ENCODE measurements at regions not wholly inside any gene's neighbourhood (a gene's known extent, or its start where the extent isn't known, plus 50 kb on each side); places are given as distances from the start of the nearest gene placed in this dataset.

DNA sequence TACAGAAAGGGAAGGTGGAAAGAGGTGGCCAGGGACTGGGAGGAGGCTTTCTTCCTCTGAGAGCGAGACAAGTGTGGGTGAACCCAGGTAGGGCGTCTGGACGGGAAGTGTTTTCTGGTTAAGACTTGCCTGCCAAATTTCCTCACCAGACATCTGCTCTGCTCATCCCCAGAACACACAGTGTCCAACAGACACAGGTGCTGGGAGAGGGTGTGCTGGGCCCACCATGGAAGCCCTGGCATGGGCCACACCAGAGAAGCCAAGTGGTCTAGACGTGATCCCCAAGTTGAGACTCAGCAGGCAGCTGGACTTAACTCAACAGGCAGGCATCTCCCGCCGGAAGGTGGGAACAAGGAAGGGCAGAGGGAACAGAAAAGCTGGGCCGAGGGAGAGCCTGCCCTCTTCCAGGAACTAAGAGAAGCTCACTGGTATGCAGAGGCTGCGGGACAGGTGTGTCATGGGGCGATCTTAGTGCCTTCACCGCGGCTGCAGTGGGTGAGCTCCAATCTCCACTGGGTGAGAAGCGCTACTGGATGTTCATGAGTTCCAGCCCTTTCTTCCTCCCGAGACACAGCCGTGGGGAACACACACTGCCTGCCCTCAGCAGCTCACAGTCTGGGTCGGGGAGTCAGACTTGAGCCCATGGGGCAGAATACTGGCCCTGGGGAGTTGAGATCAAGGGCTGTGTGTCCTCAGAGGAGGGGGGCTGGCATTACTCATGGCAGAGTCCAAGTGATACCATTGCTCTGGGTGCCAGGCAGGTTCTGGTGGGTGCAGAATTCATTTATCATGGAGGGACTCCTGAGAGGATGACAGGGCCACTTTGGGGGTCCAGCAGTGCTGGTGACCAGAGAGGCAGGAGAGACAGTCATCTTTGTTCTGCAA lies 110.2 kb downstream of the CPZ start:
- TF ChIP-seq POLR2AphosphoS5 (IDR thresholded peaks at IDR 0.05; ENCODE audit: low read depth, low read length), result no peak
- no peak for TF ChIP-seq MAFK (IDR thresholded peaks at IDR 0.05; ENCODE audit: low read depth, low read length)
- no peak for TF ChIP-seq EZH2 (IDR thresholded peaks at IDR 0.05; ENCODE audit: low read depth, low read length, severe bottlenecking)
- no peak for TF ChIP-seq TEAD4 (IDR thresholded peaks at IDR 0.05; ENCODE audit: low read depth, low read length)
- TF ChIP-seq, protein P1, sequence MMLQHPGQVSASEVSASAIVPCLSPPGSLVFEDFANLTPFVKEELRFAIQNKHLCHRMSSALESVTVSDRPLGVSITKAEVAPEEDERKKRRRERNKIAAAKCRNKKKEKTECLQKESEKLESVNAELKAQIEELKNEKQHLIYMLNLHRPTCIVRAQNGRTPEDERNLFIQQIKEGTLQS (IDR thresholded peaks at IDR 0.05; ENCODE audit: insufficient read depth, low read depth, low read length), result no peak
- no peak for TF ChIP-seq SIN3A (conservative IDR thresholded peaks at IDR 0.05 in 1 of 2, IDR thresholded peaks at IDR 0.05 in 1 of 2; ENCODE audit: low read depth in 1 of 2, low read length in 2 of 2)
- TF ChIP-seq, protein P2, sequence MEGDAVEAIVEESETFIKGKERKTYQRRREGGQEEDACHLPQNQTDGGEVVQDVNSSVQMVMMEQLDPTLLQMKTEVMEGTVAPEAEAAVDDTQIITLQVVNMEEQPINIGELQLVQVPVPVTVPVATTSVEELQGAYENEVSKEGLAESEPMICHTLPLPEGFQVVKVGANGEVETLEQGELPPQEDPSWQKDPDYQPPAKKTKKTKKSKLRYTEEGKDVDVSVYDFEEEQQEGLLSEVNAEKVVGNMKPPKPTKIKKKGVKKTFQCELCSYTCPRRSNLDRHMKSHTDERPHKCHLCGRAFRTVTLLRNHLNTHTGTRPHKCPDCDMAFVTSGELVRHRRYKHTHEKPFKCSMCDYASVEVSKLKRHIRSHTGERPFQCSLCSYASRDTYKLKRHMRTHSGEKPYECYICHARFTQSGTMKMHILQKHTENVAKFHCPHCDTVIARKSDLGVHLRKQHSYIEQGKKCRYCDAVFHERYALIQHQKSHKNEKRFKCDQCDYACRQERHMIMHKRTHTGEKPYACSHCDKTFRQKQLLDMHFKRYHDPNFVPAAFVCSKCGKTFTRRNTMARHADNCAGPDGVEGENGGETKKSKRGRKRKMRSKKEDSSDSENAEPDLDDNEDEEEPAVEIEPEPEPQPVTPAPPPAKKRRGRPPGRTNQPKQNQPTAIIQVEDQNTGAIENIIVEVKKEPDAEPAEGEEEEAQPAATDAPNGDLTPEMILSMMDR (IDR thresholded peaks at IDR 0.05; ENCODE audit: control extremely low read depth in 1 of 3, insufficient read depth in 1 of 3, low read depth in 1 of 3, low read length in 3 of 3), result no peak
- TF ChIP-seq CBX8 (IDR thresholded peaks at IDR 0.05; ENCODE audit: borderline replicate concordance, low read depth, low read length), result no peak
- no peak for TF ChIP-seq RAD21 (IDR thresholded peaks at IDR 0.05 in 1 of 2, conservative IDR thresholded peaks at IDR 0.05 in 1 of 2; ENCODE audit: low read depth in 2 of 2, low read length in 2 of 2)

Measured in H1 (cell line).